ENCODE measurements at regions not wholly inside any gene's neighbourhood (a gene's known extent, or its start where the extent isn't known, plus 50 kb on each side); places are given as distances from the start of the nearest gene placed in this dataset.
"Not testable (repeated sequence)": the region's sequence is repeated elsewhere in the genome, so short reads cannot be mapped to it uniquely, and the experiment has no call there.

DNA sequence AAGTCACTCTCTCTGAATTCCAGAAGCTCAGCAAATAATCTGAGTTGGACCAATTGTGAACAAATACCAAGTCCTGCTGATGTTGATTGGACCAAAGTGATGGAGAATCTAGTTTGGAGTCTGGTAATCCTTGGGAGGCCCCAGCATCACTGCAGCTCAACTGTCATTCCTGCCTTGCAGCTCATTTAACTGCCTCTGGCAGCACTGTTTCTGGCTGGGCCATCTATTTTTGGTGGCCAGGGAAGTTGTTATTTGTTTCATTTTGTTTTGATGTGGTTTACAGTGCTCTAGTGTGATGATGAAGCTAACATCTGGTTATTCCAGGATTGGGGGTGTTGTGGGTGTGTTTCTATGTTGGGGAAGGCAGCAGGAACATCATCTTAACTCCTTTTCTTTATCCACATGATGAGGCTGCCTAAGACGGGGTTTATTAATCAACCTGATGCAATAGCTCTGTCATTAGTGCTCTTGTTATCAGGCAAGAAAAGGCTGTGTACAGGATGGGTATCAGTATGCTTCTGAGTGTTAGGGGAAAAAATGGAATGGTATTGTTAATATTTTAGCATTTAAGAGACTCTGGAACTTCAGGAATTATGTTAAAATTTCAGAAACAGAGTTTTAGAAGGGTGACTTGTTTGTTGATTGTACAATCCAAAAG, 91.7 kb upstream of the SEC22B start:
- H3K4me3 ChIP-seq (ENCODE audit: low read length); H3K9me3 ChIP-seq (ENCODE audit: low read length); H2AFZ ChIP-seq (ENCODE audit: low read depth, low read length); H3K36me3 ChIP-seq (ENCODE audit: insufficient read depth, low read length); H3K27me3 ChIP-seq (ENCODE audit: insufficient read depth, low read length); H3K4me1 ChIP-seq (ENCODE audit: insufficient read depth, low read length): not testable (repeated sequence)

- not testable (repeated sequence) for H3K27me3 ChIP-seq (ENCODE audit: insufficient read depth, low read length); H3K36me3 ChIP-seq (ENCODE audit: insufficient read depth, low read length); H2AFZ ChIP-seq (ENCODE audit: low read depth, low read length); H3K4me1 ChIP-seq (ENCODE audit: insufficient read depth, low read length); H3K9me3 ChIP-seq (ENCODE audit: low read length); H3K4me3 ChIP-seq (ENCODE audit: low read length)
These were observed 88.2 kb upstream of the SEC22B start for GRCh38 chr1:120264564-120264963.

DNA sequence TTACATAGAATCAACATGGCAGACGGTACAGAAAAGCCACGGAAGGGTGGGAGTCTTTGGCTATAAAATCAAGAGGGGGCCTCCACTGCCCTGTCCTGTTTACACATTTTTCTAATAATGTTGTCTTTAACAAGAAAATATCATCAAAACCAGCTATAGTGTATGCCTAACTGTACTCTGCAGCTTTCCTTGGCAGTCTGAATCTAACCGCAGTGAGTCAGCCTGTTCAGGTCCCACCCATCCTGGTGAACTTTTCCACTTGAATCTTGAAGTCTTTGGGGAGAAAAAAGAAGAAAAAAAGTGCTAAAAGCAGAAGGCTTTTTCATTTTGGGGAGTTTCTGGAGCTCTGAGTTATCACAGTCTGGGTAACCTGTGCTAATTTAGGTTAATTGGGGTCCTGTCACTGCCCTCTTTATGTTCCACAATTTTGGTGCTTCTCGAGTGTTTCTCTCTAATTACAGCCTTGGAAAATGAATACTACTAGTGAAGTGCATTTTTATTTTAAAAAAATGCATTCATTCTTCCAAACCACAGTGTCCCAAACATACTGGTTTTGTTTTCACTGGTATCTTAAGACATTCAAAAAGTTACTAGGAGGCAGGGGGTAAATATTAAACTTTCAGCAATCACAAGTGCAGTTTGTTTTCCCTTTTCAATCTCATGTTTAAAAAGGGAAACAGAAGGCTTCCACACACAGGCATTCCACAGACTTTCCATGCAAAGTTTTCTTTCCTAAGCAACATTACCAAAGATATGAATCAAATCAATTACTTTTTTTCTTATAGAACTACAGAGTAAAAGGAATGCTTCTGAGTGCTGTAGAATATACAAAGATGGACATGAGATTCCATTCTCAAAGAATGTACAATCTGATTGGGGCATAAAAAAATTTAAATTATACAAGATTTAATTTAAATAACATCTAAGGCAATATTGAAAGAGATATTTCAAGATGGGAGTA, 86.8 kb upstream of the SEC22B start:
- not testable (repeated sequence) for H3K27me3 ChIP-seq (ENCODE audit: insufficient read depth, low read length); H3K9me3 ChIP-seq (ENCODE audit: low read length); H3K4me1 ChIP-seq (ENCODE audit: insufficient read depth, low read length); H3K36me3 ChIP-seq (ENCODE audit: insufficient read depth, low read length); H3K4me3 ChIP-seq (ENCODE audit: low read length); H2AFZ ChIP-seq (ENCODE audit: low read depth, low read length)

- H3K27me3 ChIP-seq (ENCODE audit: insufficient read depth, low read length); H2AFZ ChIP-seq (ENCODE audit: low read depth, low read length); H3K9me3 ChIP-seq (ENCODE audit: low read length); H3K4me1 ChIP-seq (ENCODE audit: insufficient read depth, low read length); H3K36me3 ChIP-seq (ENCODE audit: insufficient read depth, low read length); H3K4me3 ChIP-seq (ENCODE audit: low read length): not testable (repeated sequence)
These were observed 81.4 kb upstream of the SEC22B start for GRCh38 chr1:120257778-120258105.

DNA sequence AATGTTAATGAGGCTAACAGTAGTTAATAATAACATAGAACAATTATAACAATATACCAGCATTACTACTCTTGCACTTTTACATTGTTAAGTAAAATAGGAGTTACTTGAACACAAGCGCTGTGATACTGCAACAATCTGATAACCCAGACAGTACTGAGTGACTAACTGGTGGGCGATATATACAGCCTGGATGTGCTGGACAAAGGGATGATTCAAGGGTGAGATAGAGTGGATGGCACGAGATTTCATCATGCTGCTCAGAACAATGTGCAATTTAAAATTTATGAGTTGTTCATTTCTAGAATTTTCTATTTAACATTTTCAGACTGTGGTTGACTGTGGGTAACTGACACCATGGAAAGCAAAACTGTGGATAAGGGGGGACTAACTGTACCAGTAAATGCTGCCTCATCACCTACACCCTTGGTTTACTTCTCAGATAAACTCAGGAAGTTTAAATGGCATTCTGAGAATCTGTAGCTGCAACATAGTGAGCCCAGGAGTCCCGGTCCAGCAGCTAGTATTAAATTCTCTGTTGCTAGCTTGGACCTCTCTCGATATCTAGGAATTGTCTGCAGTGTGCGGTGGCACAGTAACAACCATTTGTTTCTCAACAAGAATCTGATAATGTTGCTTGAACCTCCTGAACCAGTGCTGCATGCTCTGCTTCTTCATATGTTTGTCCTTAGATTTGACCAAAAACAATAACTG, 80.9 kb upstream of the SEC22B start:
- H3K9me3 ChIP-seq (ENCODE audit: low read length); H3K4me1 ChIP-seq (ENCODE audit: insufficient read depth, low read length); H2AFZ ChIP-seq (ENCODE audit: low read depth, low read length); H3K4me3 ChIP-seq (ENCODE audit: low read length); H3K27me3 ChIP-seq (ENCODE audit: insufficient read depth, low read length); H3K36me3 ChIP-seq (ENCODE audit: insufficient read depth, low read length): not testable (repeated sequence)

DNA sequence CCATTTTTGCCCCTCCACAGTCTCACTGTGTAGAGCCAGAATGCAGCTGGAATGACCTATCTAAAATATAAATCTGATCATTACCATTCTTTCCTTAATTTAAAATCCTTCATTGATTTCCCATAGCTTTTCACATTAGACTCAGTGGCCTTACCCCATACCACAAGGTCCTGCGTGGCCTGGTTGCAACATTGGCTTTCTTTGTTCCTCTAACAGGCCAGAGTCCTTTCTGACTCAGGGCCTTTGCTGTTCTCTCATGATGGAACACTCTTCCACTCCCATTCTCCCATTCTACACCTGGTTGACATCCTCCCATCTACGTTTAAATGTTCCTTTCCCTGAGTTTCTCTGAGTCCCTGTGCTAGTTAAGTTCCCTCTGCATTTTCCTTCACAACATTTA, 74.4 kb upstream of the SEC22B start:
- H3K9me3 ChIP-seq (ENCODE audit: low read length); H3K27me3 ChIP-seq (ENCODE audit: insufficient read depth, low read length); H3K4me1 ChIP-seq (ENCODE audit: insufficient read depth, low read length); H3K36me3 ChIP-seq (ENCODE audit: insufficient read depth, low read length); H2AFZ ChIP-seq (ENCODE audit: low read depth, low read length); H3K4me3 ChIP-seq (ENCODE audit: low read length): not testable (repeated sequence)

DNA sequence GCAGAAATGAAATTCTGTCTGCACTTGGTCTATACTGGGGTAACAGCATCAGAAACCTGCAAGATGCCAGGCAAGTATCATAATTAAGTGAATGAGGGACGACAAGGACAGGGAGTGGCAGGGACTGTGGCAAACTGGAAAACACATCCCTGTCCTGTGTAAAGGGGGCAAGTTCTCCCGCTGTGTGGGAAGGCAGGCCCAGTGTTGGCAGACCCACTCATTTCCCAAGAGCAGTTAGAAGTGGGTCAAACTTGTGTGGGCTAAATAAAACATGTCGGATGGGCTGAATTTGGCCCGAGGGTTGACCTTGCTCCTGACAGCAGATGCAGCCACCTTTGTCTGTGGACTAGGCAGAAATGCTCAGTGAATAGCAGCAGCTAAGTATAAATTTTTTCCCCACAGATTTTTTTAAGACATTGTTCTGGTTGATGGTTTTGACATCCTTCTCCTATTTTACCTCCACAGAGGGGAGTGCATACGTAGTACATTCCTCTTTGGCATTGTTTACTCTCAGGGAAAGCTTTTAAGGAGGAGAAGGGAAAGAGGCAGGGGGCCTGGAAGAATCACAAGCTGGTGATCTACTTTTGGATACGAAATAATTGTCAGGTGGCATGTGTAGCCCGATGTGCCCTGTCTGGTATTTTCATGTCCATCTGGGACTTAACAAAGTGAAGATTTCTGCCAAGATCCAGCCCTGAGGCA, 72.6 kb upstream of the SEC22B start:
- H3K27me3 ChIP-seq (ENCODE audit: insufficient read depth, low read length); H3K9me3 ChIP-seq (ENCODE audit: low read length); H2AFZ ChIP-seq (ENCODE audit: low read depth, low read length); H3K4me1 ChIP-seq (ENCODE audit: insufficient read depth, low read length); H3K4me3 ChIP-seq (ENCODE audit: low read length); H3K36me3 ChIP-seq (ENCODE audit: insufficient read depth, low read length): not testable (repeated sequence)

DNA sequence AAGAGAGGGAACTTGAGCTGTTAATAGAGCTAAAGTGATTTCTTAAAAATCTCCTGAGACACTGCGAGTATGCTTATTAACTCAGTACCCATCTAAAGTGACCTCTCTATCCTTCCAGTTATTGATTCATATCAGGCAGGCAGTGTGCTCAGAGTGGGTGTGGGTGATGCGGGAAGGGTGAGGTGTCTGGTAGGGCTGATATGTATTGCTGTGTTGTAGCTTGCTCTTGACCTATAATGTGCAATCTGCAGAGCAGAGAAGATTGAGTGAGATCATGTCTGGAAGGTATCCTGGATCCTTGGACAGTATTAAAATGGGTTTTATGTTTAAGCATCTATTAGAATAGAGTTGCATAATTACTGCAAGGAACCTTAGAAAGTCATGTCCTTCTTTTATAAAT, 71.9 kb upstream of the SEC22B start:
- not testable (repeated sequence) for H3K36me3 ChIP-seq (ENCODE audit: insufficient read depth, low read length); H3K9me3 ChIP-seq (ENCODE audit: low read length); H3K4me3 ChIP-seq (ENCODE audit: low read length); H2AFZ ChIP-seq (ENCODE audit: low read depth, low read length); H3K4me1 ChIP-seq (ENCODE audit: insufficient read depth, low read length); H3K27me3 ChIP-seq (ENCODE audit: insufficient read depth, low read length)

DNA sequence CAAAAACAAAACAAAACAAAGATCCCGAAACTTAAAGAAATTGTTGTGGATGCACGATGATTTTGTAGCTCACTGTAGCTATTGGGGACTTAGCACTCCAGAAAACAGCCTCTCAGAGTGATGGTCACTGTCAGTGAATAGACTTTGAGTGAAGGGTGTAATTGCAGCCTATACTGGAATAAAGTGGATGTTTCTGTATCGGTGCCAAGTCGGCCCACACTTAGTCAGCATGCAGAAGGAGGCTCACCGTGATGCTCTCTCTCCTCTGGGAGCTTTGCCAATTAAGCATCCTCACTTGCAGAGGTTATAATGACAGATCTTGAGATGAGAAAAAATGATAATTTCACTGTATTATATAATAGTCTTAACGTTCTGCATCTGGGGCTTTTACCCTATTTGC, 67.5 kb upstream of the SEC22B start:
- H2AFZ ChIP-seq (ENCODE audit: low read depth, low read length); H3K9me3 ChIP-seq (ENCODE audit: low read length); H3K27me3 ChIP-seq (ENCODE audit: insufficient read depth, low read length); H3K36me3 ChIP-seq (ENCODE audit: insufficient read depth, low read length); H3K4me3 ChIP-seq (ENCODE audit: low read length); H3K4me1 ChIP-seq (ENCODE audit: insufficient read depth, low read length): not testable (repeated sequence)

DNA sequence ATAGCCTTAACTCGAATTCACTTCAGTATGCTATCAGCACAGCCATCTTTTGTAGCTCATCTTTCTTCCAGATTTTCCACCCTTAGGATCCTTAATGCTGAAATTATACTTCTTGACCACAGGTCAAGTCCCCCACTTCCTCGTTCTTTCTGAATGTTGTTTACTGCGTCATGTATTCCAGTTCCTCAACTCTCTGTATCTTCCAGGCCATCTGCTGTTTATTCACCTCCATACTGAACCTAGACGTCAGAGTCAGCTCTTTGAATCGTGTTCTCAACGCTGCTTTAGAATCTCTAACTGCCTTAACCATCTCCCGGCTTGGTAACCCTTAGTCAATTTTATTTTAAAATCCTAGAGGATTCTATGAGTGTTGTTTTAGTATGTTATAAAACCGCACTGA, 66.3 kb upstream of the SEC22B start:
- H3K4me3 ChIP-seq (ENCODE audit: low read length); H3K9me3 ChIP-seq (ENCODE audit: low read length); H2AFZ ChIP-seq (ENCODE audit: low read depth, low read length); H3K4me1 ChIP-seq (ENCODE audit: insufficient read depth, low read length); H3K27me3 ChIP-seq (ENCODE audit: insufficient read depth, low read length); H3K36me3 ChIP-seq (ENCODE audit: insufficient read depth, low read length): not testable (repeated sequence)

DNA sequence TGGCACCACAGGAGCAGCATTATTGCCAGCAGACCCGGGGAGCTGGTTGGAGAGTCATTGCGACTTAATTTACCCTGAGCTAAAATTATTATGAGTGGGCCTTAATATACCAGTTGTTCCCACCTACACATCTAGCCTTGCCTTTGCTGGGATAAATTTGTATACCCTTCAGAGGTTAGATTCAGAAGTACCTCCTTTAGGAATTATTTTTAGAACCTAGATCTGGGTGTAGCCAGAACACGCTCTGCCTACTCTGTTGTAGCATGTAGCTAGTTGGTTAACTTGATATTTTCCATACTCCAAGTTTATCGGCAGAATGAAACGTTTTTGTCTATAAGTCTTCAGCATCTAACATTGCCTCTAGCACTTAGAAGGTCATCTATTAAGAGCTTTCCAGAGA, 65.5 kb upstream of the SEC22B start:
- H3K36me3 ChIP-seq (ENCODE audit: insufficient read depth, low read length); H2AFZ ChIP-seq (ENCODE audit: low read depth, low read length); H3K9me3 ChIP-seq (ENCODE audit: low read length); H3K27me3 ChIP-seq (ENCODE audit: insufficient read depth, low read length); H3K4me1 ChIP-seq (ENCODE audit: insufficient read depth, low read length); H3K4me3 ChIP-seq (ENCODE audit: low read length): not testable (repeated sequence)

GRCh38 chr1:120240181-120240580, 63.9 kb upstream of the SEC22B start:
- H3K36me3 ChIP-seq (ENCODE audit: insufficient read depth, low read length); H3K27me3 ChIP-seq (ENCODE audit: insufficient read depth, low read length); H3K9me3 ChIP-seq (ENCODE audit: low read length); H2AFZ ChIP-seq (ENCODE audit: low read depth, low read length); H3K4me1 ChIP-seq (ENCODE audit: insufficient read depth, low read length); H3K4me3 ChIP-seq (ENCODE audit: low read length): not testable (repeated sequence)

- not testable (repeated sequence) for H3K36me3 ChIP-seq (ENCODE audit: insufficient read depth, low read length); H3K4me1 ChIP-seq (ENCODE audit: insufficient read depth, low read length); H2AFZ ChIP-seq (ENCODE audit: low read depth, low read length); H3K9me3 ChIP-seq (ENCODE audit: low read length); H3K4me3 ChIP-seq (ENCODE audit: low read length); H3K27me3 ChIP-seq (ENCODE audit: insufficient read depth, low read length)
These were observed 63.0 kb upstream of the SEC22B start for GRCh38 chr1:120239351-120239750.
